H9 (cell line): ENCODE measurements at regions not wholly inside any gene's neighbourhood (a gene's known extent, or its start where the extent isn't known, plus 50 kb on each side); places are given as distances from the start of the nearest gene placed in this dataset.

Experiments
- DNase-seq: peaks from one replicate; pipeline ENCODE4 v3.0.0-alpha.2; 2017
- H2AFZ ChIP-seq: one replicate; pipeline ENCODE4 v1.6.1; 2013; ENCODE audit warnings: mild to moderate bottlenecking, low read length, control low read depth, moderate library complexity
- H2AK5ac ChIP-seq: 2 replicates; pipeline ENCODE4 v1.6.1; 2013; ENCODE audit warnings: low read length, control low read depth, mixed read lengths; ENCODE audit not compliant: insufficient read length
- H2BK120ac ChIP-seq: one replicate; pipeline ENCODE4 v1.6.1; 2013; ENCODE audit warnings: low read depth, mild to moderate bottlenecking, low read length, control low read depth, inconsistent platforms; ENCODE audit not compliant: poor library complexity, severe bottlenecking
- H2BK12ac ChIP-seq: 2 replicates; pipeline ENCODE4 v1.6.1; 2013; ENCODE audit warnings: low read length, control low read depth, mixed read lengths, low read depth; ENCODE audit not compliant: insufficient read length
- H2BK15ac ChIP-seq: 2 replicates; pipeline ENCODE4 v1.6.1; 2013; ENCODE audit warnings: low read depth, low read length, control low read depth
- H2BK20ac ChIP-seq: one replicate; pipeline ENCODE4 v1.6.1; 2013; ENCODE audit warnings: low read depth, mild to moderate bottlenecking, low read length, control low read depth, inconsistent platforms; ENCODE audit not compliant: poor library complexity, severe bottlenecking
- H2BK5ac ChIP-seq: 2 replicates; pipeline ENCODE4 v1.6.1; 2013; ENCODE audit warnings: low read length, control low read depth, mixed read lengths; ENCODE audit not compliant: insufficient read length
- H3K14ac ChIP-seq: 2 replicates; pipeline ENCODE4 v1.6.1; 2013; ENCODE audit warnings: low read length, control low read depth; ENCODE audit not compliant: insufficient read depth
- H3K18ac ChIP-seq: 2 replicates; pipeline ENCODE4 v1.6.1; 2013; ENCODE audit warnings: low read depth, mild to moderate bottlenecking, mixed read lengths, low read length, control low read depth; ENCODE audit not compliant: insufficient read length
- H3K23ac ChIP-seq: 2 replicates; pipeline ENCODE4 v1.6.1; 2013; ENCODE audit warnings: low read length, control low read depth, mixed read lengths, low read depth; ENCODE audit not compliant: insufficient read length
- H3K23me2 ChIP-seq: 2 replicates; pipeline ENCODE4 v1.6.1; 2013; ENCODE audit warnings: low read depth, mild to moderate bottlenecking, mixed read lengths, low read length, control low read depth; ENCODE audit not compliant: insufficient read length, poor library complexity, severe bottlenecking
- H3K27ac ChIP-seq: 2 replicates; pipeline ENCODE4 v1.5.1; 2013; ENCODE audit warnings: low read length, control low read depth, mixed read lengths, low read depth; ENCODE audit not compliant: insufficient read length
- H3K27me3 ChIP-seq: 2 replicates; pipeline ENCODE4 v1.6.1; 2013; ENCODE audit warnings: low read length, control low read depth, inconsistent platforms; ENCODE audit not compliant: insufficient read depth
- H3K4ac ChIP-seq: 2 replicates; pipeline ENCODE4 v1.6.1; 2013; ENCODE audit warnings: low read depth, mild to moderate bottlenecking, control low read depth, inconsistent platforms, low read length, moderate library complexity
- H3K4me1 ChIP-seq: 2 replicates; pipeline ENCODE4 v1.6.1; 2013; ENCODE audit warnings: low read length, control low read depth, inconsistent platforms; ENCODE audit not compliant: insufficient read depth
- H3K4me2 ChIP-seq: 2 replicates; pipeline ENCODE4 v1.6.1; 2013; ENCODE audit warnings: low read length, control low read depth, mixed read lengths; ENCODE audit not compliant: insufficient read length, insufficient read depth
- H3K56ac ChIP-seq: 2 replicates; pipeline ENCODE4 v1.6.1; 2013; ENCODE audit warnings: low read depth, mild to moderate bottlenecking, mixed read lengths, low read length, control low read depth; ENCODE audit not compliant: insufficient read length
- H3K79me1 ChIP-seq: 2 replicates; pipeline ENCODE4 v1.6.1; 2013; ENCODE audit warnings: low read depth, mild to moderate bottlenecking, moderate library complexity, low read length, control low read depth, inconsistent platforms; ENCODE audit not compliant: insufficient read depth, poor library complexity, severe bottlenecking
- H3K79me2 ChIP-seq: 2 replicates; pipeline ENCODE4 v1.6.1; 2013; ENCODE audit warnings: low read length, control low read depth, inconsistent platforms; ENCODE audit not compliant: insufficient read depth
- H3K9ac ChIP-seq: 2 replicates; pipeline ENCODE4 v1.6.1; 2013; ENCODE audit warnings: low read length, control low read depth, mixed read lengths; ENCODE audit not compliant: insufficient read length; ENCODE audit errors: extremely low read depth
- H3K9me3 ChIP-seq: one replicate; pipeline ENCODE4 v1.6.1; 2013; ENCODE audit warnings: low read depth, low read length, inconsistent platforms; ENCODE audit not compliant: control insufficient read depth
- H3T11ph ChIP-seq: one replicate; pipeline ENCODE4 v1.6.1; 2013; ENCODE audit warnings: mild to moderate bottlenecking, low read length, control low read depth, inconsistent platforms
- H4K20me1 ChIP-seq: one replicate; pipeline ENCODE4 v1.6.1; 2013; ENCODE audit not compliant: control insufficient read depth, insufficient read length, insufficient read depth
- H4K5ac ChIP-seq: 2 replicates; pipeline ENCODE4 v1.6.1; 2013; ENCODE audit warnings: low read depth, mild to moderate bottlenecking, mixed read lengths, low read length, control low read depth; ENCODE audit not compliant: insufficient read length
- H4K8ac ChIP-seq: replicated peaks from 2 replicates; pipeline ENCODE4 v1.6.1; 2013; ENCODE audit warnings: low read length, control low read depth, mixed read lengths, low read depth; ENCODE audit not compliant: insufficient read length
- H4K91ac ChIP-seq: 2 replicates; pipeline ENCODE4 v1.6.1; 2013; ENCODE audit warnings: low read depth, mild to moderate bottlenecking, moderate library complexity, mixed read lengths, low read length, control low read depth; ENCODE audit not compliant: insufficient read length
- H3K27ac Mint-ChIP-seq, 3 experiments: 2 replicates in 2 of 3; 3 replicates in 1 of 3; pipeline ENCODE4 v1.8.0; 2020 to 2021; ENCODE audit warnings: mixed read lengths in 3 of 3, mild to moderate bottlenecking in 1 of 3, moderate library complexity in 1 of 3
- H3K27me3 Mint-ChIP-seq: 2 replicates; pipeline ENCODE4 v1.8.0; 2021; ENCODE audit warnings: low read depth, mild to moderate bottlenecking, moderate library complexity, mixed read lengths
- H3K36me3 Mint-ChIP-seq, 3 experiments: 2 replicates in 2 of 3; 3 replicates in 1 of 3; pipeline ENCODE4 v1.8.0; 2020 to 2021; ENCODE audit warnings: low read depth in 3 of 3, mixed read lengths in 3 of 3; ENCODE audit not compliant: insufficient read depth in 1 of 3
- H3K4me1 Mint-ChIP-seq, 2 experiments: 2 replicates each; pipeline ENCODE4 v1.8.0; 2020; ENCODE audit warnings: mixed read lengths in 2 of 2
- H3K4me3 Mint-ChIP-seq, 2 experiments: 2 replicates in 1 of 2; 3 replicates in 1 of 2; pipeline ENCODE4 v1.8.0; 2020 to 2021; ENCODE audit warnings: mild to moderate bottlenecking in 2 of 2, mixed read lengths in 2 of 2, moderate library complexity in 1 of 2
- H3K9me3 Mint-ChIP-seq, 2 experiments: 2 replicates in 1 of 2; 3 replicates in 1 of 2; pipeline ENCODE4 v1.8.0; 2020; ENCODE audit warnings: mild to moderate bottlenecking in 2 of 2, mixed read lengths in 2 of 2, moderate library complexity in 1 of 2
- CTCF ChIP-seq: fragments of 200-600 bp; sonication (generic); conservative IDR thresholded peaks from 3 replicates; pipeline ENCODE4 v1.8.0; 2021; ENCODE audit warnings: antibody characterized with exemption, mild to moderate bottlenecking
- WGBS: extraction: QIAGEN DNeasy Blood & Tissue Kit; methylation state at CpG from one replicate; pipeline ENCODE4 v1.1.7; 2013; ENCODE audit warnings: missing lambda C conversion rate, low lambda C conversion rate, mixed read lengths; ENCODE audit not compliant: insufficient read length; ENCODE audit errors: extremely low coverage; 5-methylcytosine and 5-hydroxymethylcytosine counted together

- Histone ChIP-seq H2BK20ac (no peak overlapping the region), H4K5ac (no peak overlapping the region), H3K4me1 (no peaks in the 10 kb centered on the region; the same call in 1 of the 2 replicates), H3K79me2 (no peaks in the 10 kb centered on the region), H3K23ac (no peak overlapping the region), H2AFZ (no peak overlapping the region), H2BK15ac (no peak overlapping the region), H3K18ac (no peak overlapping the region), H3K9me3 (no peaks in the 10 kb centered on the region), H2BK5ac (no peak overlapping the region), H3K14ac (no peak overlapping the region), H2BK12ac (no peak overlapping the region), H4K20me1 (no peaks in the 10 kb centered on the region), H3K27me3 (no peaks in the 10 kb centered on the region), H2AK5ac (no peak overlapping the region), H3T11ph (no peak overlapping the region), H3K79me1 (no peaks in the 10 kb centered on the region), H3K4ac (no peak overlapping the region), H3K56ac (no peak overlapping the region), H2BK120ac (no peak overlapping the region), H4K91ac (no peak overlapping the region), H3K23me2 (no peaks in the 10 kb centered on the region), H3K9ac (no peak overlapping the region), H3K4me2 (no peak overlapping the region), H3K27ac (no peak overlapping the region), H4K8ac (no peak overlapping the region)
- no peaks in the 10 kb centered on the region for H3K27me3 Mint-ChIP-seq
- H3K27ac Mint-ChIP-seq = no peak overlapping the region
- WGBS = no CpG with 5 or more reads among the region's 3 CpGs
- TF ChIP-seq CTCF = no peak
- DNase-seq = no peak
- H3K9me3 Mint-ChIP-seq = no peaks in the 10 kb centered on the region
- peaks cover 0 to 3% of the 10 kb centered on the region in 2 experiments; a peak in 2 of 4 replicates for H3K4me1 Mint-ChIP-seq
- no peaks in the 10 kb centered on the region for H3K36me3 Mint-ChIP-seq
- H3K4me3 Mint-ChIP-seq = no peak overlapping the region
Measured at GRCh38 chr14:38847161-38847560, 255.9 kb downstream of the SEC23A start.
